A549 (cell line): ENCODE measurements at regions not wholly inside any gene's neighbourhood (a gene's known extent, or its start where the extent isn't known, plus 50 kb on each side); places are given as distances from the start of the nearest gene placed in this dataset.

Experiments
- CBX8 ChIP-seq: fragments of 200-600 bp; sonication (generic); IDR thresholded peaks from 2 replicates; pipeline ENCODE4 v1.6.1; 2016
- CEBPB ChIP-seq, 2 experiments: fragments of >200 bp in 1 of 2; sonication (Bioruptor Twin) in 1 of 2; formaldehyde crosslinking in 1 of 2; IDR thresholded peaks; 2 replicates each; pipeline ENCODE4 v1.6.1; 2012 to 2016
- CHD2 ChIP-seq: fragments of 150-350 bp; IDR thresholded peaks from 2 replicates; pipeline ENCODE4 v1.6.1; 2014; ENCODE audit warnings: low read length; ENCODE audit not compliant: partially characterized antibody
- HDAC2 ChIP-seq: fragments of 200-600 bp; sonication (generic); IDR thresholded peaks from 2 replicates; pipeline ENCODE4 v1.6.1; 2016
- JUN ChIP-seq, 2 experiments: fragments of >200 bp; sonication (Bioruptor Twin); formaldehyde crosslinking; IDR thresholded peaks; 2 replicates in 1 of 2; 3 replicates in 1 of 2; pipeline ENCODE4 v1.6.1; 2016 to 2017
- MYC ChIP-seq: IDR thresholded peaks from 2 replicates; pipeline ENCODE4 v1.6.1; 2012; ENCODE audit warnings: mild to moderate bottlenecking, inconsistent platforms, low read length, improper control_type of control experiment, borderline replicate concordance
- NFE2L2 ChIP-seq: fragments of 150-350 bp; conservative IDR thresholded peaks from 2 replicates; pipeline ENCODE4 v1.6.1; 2014; ENCODE audit warnings: low read length
- POLR2A ChIP-seq: IDR thresholded peaks from 2 replicates; pipeline ENCODE4 v1.6.1; 2012; ENCODE audit warnings: mild to moderate bottlenecking, low read length
- RAD21 ChIP-seq, 2 experiments: fragments of >200 bp in 1 of 2; sonication (Bioruptor Twin) in 1 of 2; formaldehyde crosslinking in 1 of 2; IDR thresholded peaks in 1 of 2; conservative IDR thresholded peaks in 1 of 2; 2 replicates in 1 of 2; 3 replicates in 1 of 2; pipeline ENCODE4 v1.6.1; 2012 to 2018; ENCODE audit warnings: inconsistent platforms in 1 of 2
- SREBF2 ChIP-seq: fragments of 450-650 bp; IDR thresholded peaks from 2 replicates; pipeline ENCODE4 v1.6.1; 2014; ENCODE audit warnings: mild to moderate bottlenecking, moderate library complexity
- TF ChIP-seq, protein P1 (sequence below): fragments of >200 bp; sonication (Bioruptor Twin); formaldehyde crosslinking; IDR thresholded peaks from 3 replicates; pipeline ENCODE4 v1.5.1; 2016
- TF ChIP-seq, protein P2 (sequence below): fragments of 450-650 bp; IDR thresholded peaks from 2 replicates; pipeline ENCODE4 v1.6.1; 2014; ENCODE audit warnings: antibody characterized with exemption
- TF ChIP-seq, protein P3 (sequence below): fragments of 200-600 bp; sonication (generic); IDR thresholded peaks from 2 replicates; pipeline ENCODE4 v1.6.1; 2016; ENCODE audit warnings: antibody characterized with exemption, mild to moderate bottlenecking, moderate library complexity

- no peak for TF ChIP-seq CEBPB (IDR thresholded peaks at IDR 0.05)
- TF ChIP-seq, protein P1, sequence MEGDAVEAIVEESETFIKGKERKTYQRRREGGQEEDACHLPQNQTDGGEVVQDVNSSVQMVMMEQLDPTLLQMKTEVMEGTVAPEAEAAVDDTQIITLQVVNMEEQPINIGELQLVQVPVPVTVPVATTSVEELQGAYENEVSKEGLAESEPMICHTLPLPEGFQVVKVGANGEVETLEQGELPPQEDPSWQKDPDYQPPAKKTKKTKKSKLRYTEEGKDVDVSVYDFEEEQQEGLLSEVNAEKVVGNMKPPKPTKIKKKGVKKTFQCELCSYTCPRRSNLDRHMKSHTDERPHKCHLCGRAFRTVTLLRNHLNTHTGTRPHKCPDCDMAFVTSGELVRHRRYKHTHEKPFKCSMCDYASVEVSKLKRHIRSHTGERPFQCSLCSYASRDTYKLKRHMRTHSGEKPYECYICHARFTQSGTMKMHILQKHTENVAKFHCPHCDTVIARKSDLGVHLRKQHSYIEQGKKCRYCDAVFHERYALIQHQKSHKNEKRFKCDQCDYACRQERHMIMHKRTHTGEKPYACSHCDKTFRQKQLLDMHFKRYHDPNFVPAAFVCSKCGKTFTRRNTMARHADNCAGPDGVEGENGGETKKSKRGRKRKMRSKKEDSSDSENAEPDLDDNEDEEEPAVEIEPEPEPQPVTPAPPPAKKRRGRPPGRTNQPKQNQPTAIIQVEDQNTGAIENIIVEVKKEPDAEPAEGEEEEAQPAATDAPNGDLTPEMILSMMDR = no peak
- TF ChIP-seq MYC = no peak
- TF ChIP-seq RAD21 (conservative IDR thresholded peaks at IDR 0.05 in 1 of 2, IDR thresholded peaks at IDR 0.05 in 1 of 2) = no peak
- TF ChIP-seq, protein P2, sequence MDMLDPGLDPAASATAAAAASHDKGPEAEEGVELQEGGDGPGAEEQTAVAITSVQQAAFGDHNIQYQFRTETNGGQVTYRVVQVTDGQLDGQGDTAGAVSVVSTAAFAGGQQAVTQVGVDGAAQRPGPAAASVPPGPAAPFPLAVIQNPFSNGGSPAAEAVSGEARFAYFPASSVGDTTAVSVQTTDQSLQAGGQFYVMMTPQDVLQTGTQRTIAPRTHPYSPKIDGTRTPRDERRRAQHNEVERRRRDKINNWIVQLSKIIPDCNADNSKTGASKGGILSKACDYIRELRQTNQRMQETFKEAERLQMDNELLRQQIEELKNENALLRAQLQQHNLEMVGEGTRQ = no peak
- TF ChIP-seq POLR2A = no peak
- TF ChIP-seq CBX8 = no peak
- TF ChIP-seq CHD2 = no peak
- no peak for TF ChIP-seq SREBF2
- TF ChIP-seq, protein P3, sequence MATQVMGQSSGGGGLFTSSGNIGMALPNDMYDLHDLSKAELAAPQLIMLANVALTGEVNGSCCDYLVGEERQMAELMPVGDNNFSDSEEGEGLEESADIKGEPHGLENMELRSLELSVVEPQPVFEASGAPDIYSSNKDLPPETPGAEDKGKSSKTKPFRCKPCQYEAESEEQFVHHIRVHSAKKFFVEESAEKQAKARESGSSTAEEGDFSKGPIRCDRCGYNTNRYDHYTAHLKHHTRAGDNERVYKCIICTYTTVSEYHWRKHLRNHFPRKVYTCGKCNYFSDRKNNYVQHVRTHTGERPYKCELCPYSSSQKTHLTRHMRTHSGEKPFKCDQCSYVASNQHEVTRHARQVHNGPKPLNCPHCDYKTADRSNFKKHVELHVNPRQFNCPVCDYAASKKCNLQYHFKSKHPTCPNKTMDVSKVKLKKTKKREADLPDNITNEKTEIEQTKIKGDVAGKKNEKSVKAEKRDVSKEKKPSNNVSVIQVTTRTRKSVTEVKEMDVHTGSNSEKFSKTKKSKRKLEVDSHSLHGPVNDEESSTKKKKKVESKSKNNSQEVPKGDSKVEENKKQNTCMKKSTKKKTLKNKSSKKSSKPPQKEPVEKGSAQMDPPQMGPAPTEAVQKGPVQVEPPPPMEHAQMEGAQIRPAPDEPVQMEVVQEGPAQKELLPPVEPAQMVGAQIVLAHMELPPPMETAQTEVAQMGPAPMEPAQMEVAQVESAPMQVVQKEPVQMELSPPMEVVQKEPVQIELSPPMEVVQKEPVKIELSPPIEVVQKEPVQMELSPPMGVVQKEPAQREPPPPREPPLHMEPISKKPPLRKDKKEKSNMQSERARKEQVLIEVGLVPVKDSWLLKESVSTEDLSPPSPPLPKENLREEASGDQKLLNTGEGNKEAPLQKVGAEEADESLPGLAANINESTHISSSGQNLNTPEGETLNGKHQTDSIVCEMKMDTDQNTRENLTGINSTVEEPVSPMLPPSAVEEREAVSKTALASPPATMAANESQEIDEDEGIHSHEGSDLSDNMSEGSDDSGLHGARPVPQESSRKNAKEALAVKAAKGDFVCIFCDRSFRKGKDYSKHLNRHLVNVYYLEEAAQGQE = no peak
- no peak for TF ChIP-seq NFE2L2
- no peak for TF ChIP-seq JUN (IDR thresholded peaks at IDR 0.05)
- no peak for TF ChIP-seq HDAC2
These were observed 364.8 kb downstream of the RPS6KC1 start for GRCh38 chr1:213415691-213416380.
